ENCODE measurements at regions not wholly inside any gene's neighbourhood (a gene's known extent, or its start where the extent isn't known, plus 50 kb on each side); places are given as distances from the start of the nearest gene placed in this dataset.
"Not testable (repeated sequence)": the region's sequence is repeated elsewhere in the genome, so short reads cannot be mapped to it uniquely, and the experiment has no call there.

DNA sequence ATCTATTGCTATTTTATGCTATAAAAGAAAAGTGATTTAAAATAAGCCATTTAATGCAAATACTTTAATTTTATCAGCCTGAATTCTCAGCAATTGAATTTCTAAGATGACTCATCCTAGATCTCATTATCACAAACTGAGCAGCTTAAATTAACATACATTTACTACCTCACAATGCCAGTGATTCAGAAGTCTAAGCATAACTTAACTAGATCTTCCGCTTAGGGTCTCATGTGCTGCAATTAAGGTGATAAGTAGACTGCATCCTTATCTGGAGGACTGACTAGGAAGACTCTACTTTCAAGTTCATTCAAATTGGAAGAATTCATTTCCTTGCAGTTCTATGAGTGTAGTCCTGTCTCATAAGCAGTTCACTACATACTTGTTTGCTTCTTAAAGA, 286.6 kb downstream of the COL11A1 start:
- no peak for DNase-seq (ENCODE audit: extremely low spot score)
- TF ChIP-seq FOXK2 (IDR thresholded peaks at IDR 0.05) = no peak
- TF ChIP-seq TARDBP (IDR thresholded peaks at IDR 0.05) = no peak
- no peak for TF ChIP-seq L3MBTL2 (conservative IDR thresholded peaks at IDR 0.05)
- CTCF ChIA-PET = no interaction called here
- POLR2A ChIA-PET = no interaction called here

DNA sequence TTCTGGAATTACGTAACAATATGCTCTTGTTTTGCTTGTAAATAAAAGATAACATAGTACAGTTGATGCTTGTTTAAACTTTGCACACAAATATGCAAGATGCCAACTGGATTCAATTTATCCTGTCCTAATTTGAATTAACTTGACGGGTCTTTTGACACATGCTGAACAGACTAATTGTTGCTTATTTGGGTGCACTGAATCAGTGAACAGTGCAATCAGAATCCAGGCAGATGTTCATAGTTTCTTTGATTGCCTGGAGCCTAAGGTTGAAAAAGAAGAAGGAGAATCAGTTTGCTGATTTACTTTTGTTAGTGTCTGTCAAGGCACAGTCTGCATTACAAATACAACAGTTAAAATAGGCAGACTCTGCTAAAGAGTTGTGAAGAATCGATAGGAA, 307.9 kb downstream of the COL11A1 start:
- ChIA-PET CTCF (no interaction called here), POLR2A (no interaction called here)
- TF ChIP-seq, protein P1, sequence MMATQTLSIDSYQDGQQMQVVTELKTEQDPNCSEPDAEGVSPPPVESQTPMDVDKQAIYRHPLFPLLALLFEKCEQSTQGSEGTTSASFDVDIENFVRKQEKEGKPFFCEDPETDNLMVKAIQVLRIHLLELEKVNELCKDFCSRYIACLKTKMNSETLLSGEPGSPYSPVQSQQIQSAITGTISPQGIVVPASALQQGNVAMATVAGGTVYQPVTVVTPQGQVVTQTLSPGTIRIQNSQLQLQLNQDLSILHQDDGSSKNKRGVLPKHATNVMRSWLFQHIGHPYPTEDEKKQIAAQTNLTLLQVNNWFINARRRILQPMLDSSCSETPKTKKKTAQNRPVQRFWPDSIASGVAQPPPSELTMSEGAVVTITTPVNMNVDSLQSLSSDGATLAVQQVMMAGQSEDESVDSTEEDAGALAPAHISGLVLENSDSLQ (IDR thresholded peaks at IDR 0.05) = no peak
- TF ChIP-seq SP1 (IDR thresholded peaks at IDR 0.05) = no peak
- no peak for TF ChIP-seq SUZ12 (IDR thresholded peaks at IDR 0.05)

GRCh38 chr1:102799496-102799895, 308.8 kb downstream of the COL11A1 start:
- CTCF ChIA-PET = no interaction called here
- POLR2A ChIA-PET = no interaction called here
- no peak for TF ChIP-seq CTBP1 (IDR thresholded peaks at IDR 0.05; ENCODE audit: borderline replicate concordance)
- TF ChIP-seq, protein P1 (IDR thresholded peaks at IDR 0.05) = no peak
- TF ChIP-seq NFRKB (IDR thresholded peaks at IDR 0.05) = no peak
- TF ChIP-seq HDGF (IDR thresholded peaks at IDR 0.05; ENCODE audit: borderline replicate concordance) = no peak
- TF ChIP-seq ELF4 (IDR thresholded peaks at IDR 0.05) = no peak
- TF ChIP-seq BHLHE40 (IDR thresholded peaks at IDR 0.05; ENCODE audit: borderline replicate concordance) = no peak
- no peak for TF ChIP-seq ZNF384 (IDR thresholded peaks at IDR 0.05)
- TF ChIP-seq FOXA1 (IDR thresholded peaks at IDR 0.05) = no peak
- no peak for TF ChIP-seq FOXK2 (IDR thresholded peaks at IDR 0.05)
- no peak for TF ChIP-seq ARNT (IDR thresholded peaks at IDR 0.05)
- TF ChIP-seq SUZ12 (IDR thresholded peaks at IDR 0.05) = no peak
- TF ChIP-seq L3MBTL2 (conservative IDR thresholded peaks at IDR 0.05) = no peak
- TF ChIP-seq SP1 (IDR thresholded peaks at IDR 0.05) = no peak
- no peak for TF ChIP-seq TARDBP (IDR thresholded peaks at IDR 0.05)
- no peak for TF ChIP-seq FOXM1 (IDR thresholded peaks at IDR 0.05; ENCODE audit: borderline replicate concordance)
- no peak for TF ChIP-seq LEF1 (IDR thresholded peaks at IDR 0.05; ENCODE audit: borderline replicate concordance)
- no peak for DNase-seq (ENCODE audit: extremely low spot score)

More for the DNA sequence above, 307.9 kb downstream of the COL11A1 start:
- DNase-seq (ENCODE audit: extremely low spot score) = no peak

DNA sequence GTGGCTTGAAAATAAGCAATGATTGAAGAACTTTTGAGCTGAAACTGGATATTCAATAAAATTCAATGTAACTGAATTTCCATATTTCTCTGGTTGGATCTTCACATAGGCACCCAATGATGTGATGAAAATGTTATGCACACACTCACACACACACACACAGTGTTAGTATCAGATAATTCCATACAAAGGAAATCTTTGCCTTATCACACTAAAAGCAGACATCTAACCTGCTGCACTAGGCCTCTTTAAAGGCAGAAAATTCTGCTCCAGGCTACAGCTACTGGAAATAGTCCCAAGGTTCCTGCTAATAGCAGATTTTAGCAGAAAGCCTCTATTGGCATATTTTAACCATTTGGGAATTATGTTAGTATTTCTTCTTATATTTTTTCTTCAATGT, 309.6 kb downstream of the COL11A1 start:
- DNase-seq (ENCODE audit: extremely low spot score) = no peak
- ChIA-PET POLR2A (no interaction called here), CTCF (no interaction called here)
- TF ChIP-seq BHLHE40 (IDR thresholded peaks at IDR 0.05; ENCODE audit: borderline replicate concordance) (no peak), ARNT (IDR thresholded peaks at IDR 0.05) (no peak), NFRKB (IDR thresholded peaks at IDR 0.05) (no peak), ZNF384 (IDR thresholded peaks at IDR 0.05) (no peak), L3MBTL2 (conservative IDR thresholded peaks at IDR 0.05) (no peak), SP1 (IDR thresholded peaks at IDR 0.05) (no peak)

- TF ChIP-seq CTBP1 (IDR thresholded peaks at IDR 0.05; ENCODE audit: borderline replicate concordance) = no peak
- no peak for TF ChIP-seq BHLHE40 (IDR thresholded peaks at IDR 0.05; ENCODE audit: borderline replicate concordance)
- TF ChIP-seq SUZ12 (IDR thresholded peaks at IDR 0.05) = no peak
- no peak for TF ChIP-seq NFRKB (IDR thresholded peaks at IDR 0.05)
- TF ChIP-seq SP1 (IDR thresholded peaks at IDR 0.05) = no peak
- no peak for TF ChIP-seq ZNF384 (IDR thresholded peaks at IDR 0.05)
- no peak for TF ChIP-seq ELF4 (IDR thresholded peaks at IDR 0.05)
- TF ChIP-seq TARDBP (IDR thresholded peaks at IDR 0.05) = no peak
- TF ChIP-seq ARNT (IDR thresholded peaks at IDR 0.05) = no peak
- TF ChIP-seq FOXM1 (IDR thresholded peaks at IDR 0.05; ENCODE audit: borderline replicate concordance) = no peak
- no peak for TF ChIP-seq HDGF (IDR thresholded peaks at IDR 0.05; ENCODE audit: borderline replicate concordance)
- ChIA-PET POLR2A (no interaction called here), CTCF (no interaction called here)
- DNase-seq (ENCODE audit: extremely low spot score) = no peak
Observed at GRCh38 chr1:102796429-102796828, 311.9 kb downstream of the COL11A1 start.

DNA sequence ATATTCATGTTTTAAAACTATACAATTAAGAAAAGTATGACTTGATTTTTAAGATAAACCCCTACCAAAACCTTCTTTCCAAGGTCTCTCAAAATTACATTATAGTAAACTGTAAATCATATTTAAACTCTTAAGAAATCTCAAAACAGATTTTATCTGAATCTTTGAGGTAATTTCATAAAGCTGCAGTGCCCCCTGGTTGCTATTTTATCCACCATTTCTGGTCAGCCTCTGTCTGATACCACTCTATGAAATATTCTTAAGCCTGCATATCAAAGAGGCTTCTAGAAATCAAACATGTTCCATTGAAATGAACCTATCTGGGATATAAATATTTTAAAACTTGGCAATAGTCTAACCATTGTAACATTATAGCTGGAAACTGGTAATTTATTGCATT, 317.3 kb downstream of the COL11A1 start:
- no peak for DNase-seq (ENCODE audit: extremely low spot score)
- POLR2A ChIA-PET = no interaction called here
- TF ChIP-seq L3MBTL2 (conservative IDR thresholded peaks at IDR 0.05) (no peak), SUZ12 (IDR thresholded peaks at IDR 0.05) (no peak), FOXA1 (IDR thresholded peaks at IDR 0.05) (no peak), HDGF (IDR thresholded peaks at IDR 0.05; ENCODE audit: borderline replicate concordance) (no peak), ZNF384 (IDR thresholded peaks at IDR 0.05) (no peak), ELF4 (IDR thresholded peaks at IDR 0.05) (no peak), CTBP1 (IDR thresholded peaks at IDR 0.05; ENCODE audit: borderline replicate concordance) (no peak), SP1 (IDR thresholded peaks at IDR 0.05) (no peak), TARDBP (IDR thresholded peaks at IDR 0.05) (no peak), NFRKB (IDR thresholded peaks at IDR 0.05) (no peak), FOXM1 (IDR thresholded peaks at IDR 0.05; ENCODE audit: borderline replicate concordance) (no peak), FOXK2 (IDR thresholded peaks at IDR 0.05) (no peak), ARNT (IDR thresholded peaks at IDR 0.05) (no peak), BHLHE40 (IDR thresholded peaks at IDR 0.05; ENCODE audit: borderline replicate concordance) (no peak)
- TF ChIP-seq, protein P1 (IDR thresholded peaks at IDR 0.05) = no peak
- CTCF ChIA-PET = no interaction called here

GRCh38 chr1:102789951-102790350, 318.4 kb downstream of the COL11A1 start:
- POLR2A ChIA-PET; DNase-seq (ENCODE audit: extremely low spot score); CTCF ChIA-PET: not testable (repeated sequence)

All from HEK293T (cell line).